ENCODE measurements at regions not wholly inside any gene's neighbourhood (a gene's known extent, or its start where the extent isn't known, plus 50 kb on each side); places are given as distances from the start of the nearest gene placed in this dataset.
A peak's percentile ranks its signal among the peaks of the same experiment; 100 is the strongest.

GRCh38 chr17:17398188-17398942 is 78.4 kb upstream of the MED9 start:
- DNase-seq (ENCODE audit: insufficient read length, low spot score) (no peak), FAIRE-seq (no peak)
- TF ChIP-seq TAF1 (IDR thresholded peaks at IDR 0.05; ENCODE audit: low read depth, low read length) (no peak), POLR2AphosphoS5 (IDR thresholded peaks at IDR 0.05; ENCODE audit: low read depth, low read length) (no peak), POU2F2 (IDR thresholded peaks at IDR 0.05; ENCODE audit: low read depth, low read length) (no peak), POLR2A (IDR thresholded peaks at IDR 0.05; ENCODE audit: low read depth, low read length) (no peak), SPI1 (IDR thresholded peaks at IDR 0.05; ENCODE audit: low read depth, low read length) (no peak), PAX5 (IDR thresholded peaks at IDR 0.05; ENCODE audit: insufficient read depth, low read length, severe bottlenecking) (no peak)

- FAIRE-seq (no peak), DNase-seq (ENCODE audit: insufficient read length, low spot score) (no peak)
- TF ChIP-seq TAF1 (IDR thresholded peaks at IDR 0.05; ENCODE audit: low read depth, low read length) = no peak
- TF ChIP-seq POU2F2 (IDR thresholded peaks at IDR 0.05; ENCODE audit: low read depth, low read length) = no peak
- no peak for TF ChIP-seq POLR2A (IDR thresholded peaks at IDR 0.05; ENCODE audit: low read depth, low read length)
- TF ChIP-seq SPI1 (IDR thresholded peaks at IDR 0.05; ENCODE audit: low read depth, low read length) = no peak
- no peak for TF ChIP-seq PAX5 (IDR thresholded peaks at IDR 0.05; ENCODE audit: insufficient read depth, low read length, severe bottlenecking)
- TF ChIP-seq POLR2AphosphoS5 (IDR thresholded peaks at IDR 0.05; ENCODE audit: low read depth, low read length) = no peak
Observed at GRCh38 chr17:17398943-17399926, 77.6 kb upstream of the MED9 start.

- TF ChIP-seq PAX5 (IDR thresholded peaks at IDR 0.05; ENCODE audit: insufficient read depth, low read length, severe bottlenecking) (no peak), POLR2AphosphoS5 (IDR thresholded peaks at IDR 0.05; ENCODE audit: low read depth, low read length) (no peak), TAF1 (IDR thresholded peaks at IDR 0.05; ENCODE audit: low read depth, low read length) (no peak), POLR2A (IDR thresholded peaks at IDR 0.05; ENCODE audit: low read depth, low read length) (no peak), POU2F2 (IDR thresholded peaks at IDR 0.05; ENCODE audit: low read depth, low read length) (no peak), SPI1 (IDR thresholded peaks at IDR 0.05; ENCODE audit: low read depth, low read length) (no peak)
- FAIRE-seq = no peak
- no peak for DNase-seq (ENCODE audit: insufficient read length, low spot score)
Observed at GRCh38 chr17:17400070-17400469, 76.7 kb upstream of the MED9 start.

- no peak for FAIRE-seq
- DNase-seq (ENCODE audit: insufficient read length, low spot score) = no peak
- TF ChIP-seq POU2F2 (IDR thresholded peaks at IDR 0.05; ENCODE audit: low read depth, low read length) = no peak
- no peak for TF ChIP-seq SPI1 (IDR thresholded peaks at IDR 0.05; ENCODE audit: low read depth, low read length)
- TF ChIP-seq POLR2AphosphoS5 (IDR thresholded peaks at IDR 0.05; ENCODE audit: low read depth, low read length) = no peak
- no peak for TF ChIP-seq POLR2A (IDR thresholded peaks at IDR 0.05; ENCODE audit: low read depth, low read length)
- no peak for TF ChIP-seq TAF1 (IDR thresholded peaks at IDR 0.05; ENCODE audit: low read depth, low read length)
- TF ChIP-seq PAX5 (IDR thresholded peaks at IDR 0.05; ENCODE audit: insufficient read depth, low read length, severe bottlenecking) = no peak
Observed at GRCh38 chr17:17400566-17401184, 76.1 kb upstream of the MED9 start.

- DNase-seq (ENCODE audit: insufficient read length, low spot score) = no peak
- FAIRE-seq = no peak
- TF ChIP-seq POLR2AphosphoS5 (IDR thresholded peaks at IDR 0.05; ENCODE audit: low read depth, low read length) = no peak
- TF ChIP-seq PAX5 (IDR thresholded peaks at IDR 0.05; ENCODE audit: insufficient read depth, low read length, severe bottlenecking) = no peak
- TF ChIP-seq SPI1 (IDR thresholded peaks at IDR 0.05; ENCODE audit: low read depth, low read length) = no peak
- no peak for TF ChIP-seq POU2F2 (IDR thresholded peaks at IDR 0.05; ENCODE audit: low read depth, low read length)
- no peak for TF ChIP-seq TAF1 (IDR thresholded peaks at IDR 0.05; ENCODE audit: low read depth, low read length)
- TF ChIP-seq POLR2A (IDR thresholded peaks at IDR 0.05; ENCODE audit: low read depth, low read length) = no peak
Observed at GRCh38 chr17:17401271-17401781, 75.5 kb upstream of the MED9 start.

- TF ChIP-seq POLR2A (IDR thresholded peaks at IDR 0.05; ENCODE audit: low read depth, low read length) (no peak), POLR2AphosphoS5 (IDR thresholded peaks at IDR 0.05; ENCODE audit: low read depth, low read length) (no peak), TAF1 (IDR thresholded peaks at IDR 0.05; ENCODE audit: low read depth, low read length) (no peak), POU2F2 (IDR thresholded peaks at IDR 0.05; ENCODE audit: low read depth, low read length) (no peak), PAX5 (IDR thresholded peaks at IDR 0.05; ENCODE audit: insufficient read depth, low read length, severe bottlenecking) (no peak), SPI1 (IDR thresholded peaks at IDR 0.05; ENCODE audit: low read depth, low read length) (no peak)
- DNase-seq (ENCODE audit: insufficient read length, low spot score) = no peak
- FAIRE-seq = no peak
Observed at GRCh38 chr17:17402558-17402957, 74.2 kb upstream of the MED9 start.

- FAIRE-seq (no peak), DNase-seq (ENCODE audit: insufficient read length, low spot score) (no peak)
- TF ChIP-seq SPI1 (IDR thresholded peaks at IDR 0.05; ENCODE audit: low read depth, low read length) = no peak
- no peak for TF ChIP-seq POLR2A (IDR thresholded peaks at IDR 0.05; ENCODE audit: low read depth, low read length)
- TF ChIP-seq TAF1 (IDR thresholded peaks at IDR 0.05; ENCODE audit: low read depth, low read length) = no peak
- TF ChIP-seq PAX5 (IDR thresholded peaks at IDR 0.05; ENCODE audit: insufficient read depth, low read length, severe bottlenecking) = no peak
- TF ChIP-seq POLR2AphosphoS5 (IDR thresholded peaks at IDR 0.05; ENCODE audit: low read depth, low read length) = no peak
- TF ChIP-seq POU2F2 (IDR thresholded peaks at IDR 0.05; ENCODE audit: low read depth, low read length) = no peak
Observed at GRCh38 chr17:17403065-17403464, 73.7 kb upstream of the MED9 start.

- peak; percentile 42 for DNase-seq (ENCODE audit: insufficient read length, low spot score)
- FAIRE-seq = peak; percentile 80
Observed at GRCh38 chr17:17403899-17404576, 72.8 kb upstream of the MED9 start.

More at GRCh38 chr17:17403899-17404576, 72.8 kb upstream of the MED9 start:
- TF ChIP-seq POU2F2 (IDR thresholded peaks at IDR 0.05; ENCODE audit: low read depth, low read length) = no peak
- TF ChIP-seq SPI1 (IDR thresholded peaks at IDR 0.05; ENCODE audit: low read depth, low read length) = 0 out of 2 replicates have a peak, but pooled peaks have one; percentile 9
